WTC11 (cell line): ENCODE measurements at regions not wholly inside any gene's neighbourhood (a gene's known extent, or its start where the extent isn't known, plus 50 kb on each side); places are given as distances from the start of the nearest gene placed in this dataset.

ENCODE experiments used
- ATAC-seq: fragments of 200-7000 bp; cut with Tn5 transposase; 2 replicates; pipeline ENCODE4 v1.10.0; 2021; ENCODE audit warnings: mild to moderate bottlenecking, moderate library complexity
- CTCF ChIA-PET: fragments of 300-600 bp; sonication (Branson Sonifier 250); formaldehyde crosslinking; loops from one replicate; lab custom pipeline; 2021; ENCODE audit warnings: antibody characterized with exemption; lab: Charles Lee
- POLR2A ChIA-PET: fragments of 350-600 bp; sonication (Branson Sonifier 250); formaldehyde crosslinking; loops from one replicate; lab custom pipeline; 2021; ENCODE audit warnings: antibody characterized with exemption; lab: Charles Lee
- DNase-seq: peaks from one replicate; pipeline ENCODE4 v3.0.0; 2021; ENCODE audit warnings: low spot score
- H3K27ac Mint-ChIP-seq: 2 replicates; pipeline ENCODE4 v1.8.0; 2021; ENCODE audit warnings: mixed read lengths
- H3K27me3 Mint-ChIP-seq: 2 replicates; pipeline ENCODE4 v1.8.0; 2021; ENCODE audit warnings: low read depth, mild to moderate bottlenecking, moderate library complexity, mixed read lengths
- H3K36me3 Mint-ChIP-seq: 2 replicates; pipeline ENCODE4 v1.8.0; 2021; ENCODE audit warnings: mixed read lengths
- H3K4me1 Mint-ChIP-seq: 2 replicates; pipeline ENCODE4 v1.8.0; 2022; ENCODE audit warnings: mixed read lengths
- H3K4me3 Mint-ChIP-seq: 2 replicates; pipeline ENCODE4 v1.8.0; 2021; ENCODE audit warnings: mild to moderate bottlenecking, moderate library complexity, mixed read lengths
- H3K9me3 Mint-ChIP-seq: 2 replicates; pipeline ENCODE4 v1.8.0; 2021; ENCODE audit warnings: mixed read lengths
- AR ChIP-seq: fragments of 250-450 bp; sonication (Bioruptor Pico); IDR thresholded peaks from 2 replicates; pipeline ENCODE4 v1.9.0; 2021; ENCODE audit warnings: mild to moderate bottlenecking
- ATF1 ChIP-seq: sonication (generic); formaldehyde crosslinking; IDR thresholded peaks from 2 replicates; pipeline ENCODE4 v1.8.1; 2023; ENCODE audit warnings: mild to moderate bottlenecking, moderate library complexity, missing genetic modification reagents
- ATF6 ChIP-seq: sonication (generic); formaldehyde crosslinking; IDR thresholded peaks from 2 replicates; pipeline ENCODE4 v1.8.1; 2023; ENCODE audit warnings: mild to moderate bottlenecking, missing genetic modification reagents
- CREM ChIP-seq: sonication (generic); formaldehyde crosslinking; IDR thresholded peaks from 2 replicates; pipeline ENCODE4 v1.8.1; 2022; ENCODE audit warnings: mild to moderate bottlenecking, missing genetic modification reagents, moderate library complexity
- ELF4 ChIP-seq: sonication (generic); formaldehyde crosslinking; IDR thresholded peaks from 2 replicates; pipeline ENCODE4 v1.8.1; 2022; ENCODE audit warnings: low read depth, mild to moderate bottlenecking, moderate library complexity, missing genetic modification reagents
- EMX1 ChIP-seq: fragments of 250-450 bp; sonication (Bioruptor Pico); IDR thresholded peaks from 2 replicates; pipeline ENCODE4 v1.8.0; 2021; ENCODE audit warnings: mild to moderate bottlenecking
- ETV6 ChIP-seq: sonication (generic); formaldehyde crosslinking; IDR thresholded peaks from 2 replicates; pipeline ENCODE4 v1.8.1; 2022; ENCODE audit warnings: mild to moderate bottlenecking, missing genetic modification reagents
- FOXJ3 ChIP-seq: sonication (generic); formaldehyde crosslinking; IDR thresholded peaks from 2 replicates; pipeline ENCODE4 v1.9.0; 2021; ENCODE audit warnings: missing genetic modification reagents, mild to moderate bottlenecking, borderline replicate concordance
- IRF2 ChIP-seq: sonication (generic); formaldehyde crosslinking; IDR thresholded peaks from 2 replicates; pipeline ENCODE4 v1.8.0; 2022; ENCODE audit warnings: low read depth, missing genetic modification reagents, borderline replicate concordance
- KAT7 ChIP-seq: sonication (generic); formaldehyde crosslinking; IDR thresholded peaks from 2 replicates; pipeline ENCODE4 v1.8.1; 2023; ENCODE audit warnings: missing genetic modification reagents, mild to moderate bottlenecking, borderline replicate concordance
- NFE2L1 ChIP-seq: sonication (generic); formaldehyde crosslinking; IDR thresholded peaks from 2 replicates; pipeline ENCODE4 v1.8.1; 2023; ENCODE audit warnings: missing genetic modification reagents
- PRRX2 ChIP-seq: fragments of 250-450 bp; sonication (Bioruptor Pico); IDR thresholded peaks from 2 replicates; pipeline ENCODE4 v1.8.0; 2021; ENCODE audit warnings: mild to moderate bottlenecking
- SMAD4 ChIP-seq: sonication (generic); formaldehyde crosslinking; IDR thresholded peaks from 2 replicates; pipeline ENCODE4 v1.8.0; 2022; ENCODE audit warnings: mild to moderate bottlenecking, missing genetic modification reagents
- SP1 ChIP-seq: sonication (generic); formaldehyde crosslinking; conservative IDR thresholded peaks from 2 replicates; pipeline ENCODE4 v1.8.1; 2022; ENCODE audit warnings: missing genetic modification reagents
- TCF7 ChIP-seq: sonication (generic); formaldehyde crosslinking; IDR thresholded peaks from 2 replicates; pipeline ENCODE4 v1.8.0; 2022; ENCODE audit warnings: mild to moderate bottlenecking, low read depth, missing genetic modification reagents, moderate library complexity
- TEAD4 ChIP-seq: sonication (generic); formaldehyde crosslinking; IDR thresholded peaks from 2 replicates; pipeline ENCODE4 v1.8.0; 2022; ENCODE audit warnings: mild to moderate bottlenecking, missing genetic modification reagents
- ZBTB21 ChIP-seq: sonication (generic); formaldehyde crosslinking; IDR thresholded peaks from 2 replicates; pipeline ENCODE4 v1.8.1; 2023; ENCODE audit warnings: mild to moderate bottlenecking, missing genetic modification reagents, borderline replicate concordance
- ZNF317 ChIP-seq: sonication (generic); formaldehyde crosslinking; IDR thresholded peaks from 2 replicates; pipeline ENCODE4 v1.8.1; 2023; ENCODE audit warnings: low read depth, mild to moderate bottlenecking, moderate library complexity, missing genetic modification reagents, borderline replicate concordance
- ZNF532 ChIP-seq: fragments of 250-450 bp; sonication (Bioruptor Pico); IDR thresholded peaks from 2 replicates; pipeline ENCODE4 v1.9.0; 2021; ENCODE audit warnings: mild to moderate bottlenecking, borderline replicate concordance
- TF ChIP-seq, protein P1 (sequence below): sonication (generic); formaldehyde crosslinking; IDR thresholded peaks from 2 replicates; pipeline ENCODE4 v1.8.1; 2022; ENCODE audit warnings: mild to moderate bottlenecking, missing genetic modification reagents, moderate library complexity, borderline replicate concordance
- TF ChIP-seq, protein P2 (sequence below): sonication (generic); formaldehyde crosslinking; conservative IDR thresholded peaks from 2 replicates; pipeline ENCODE4 v1.8.1; 2022; ENCODE audit warnings: mild to moderate bottlenecking, missing genetic modification reagents
- TF ChIP-seq, protein P3 (sequence below): sonication (generic); formaldehyde crosslinking; IDR thresholded peaks from 2 replicates; pipeline ENCODE4 v1.8.0; 2023; ENCODE audit warnings: missing genetic modification reagents, mild to moderate bottlenecking, borderline replicate concordance

- no peak for TF ChIP-seq ATF6
- TF ChIP-seq AR (CRISPR knock-in tag) = no peak
- no peak for TF ChIP-seq ZBTB21 (CRISPR knock-in tag)
- no peak for TF ChIP-seq CREM (CRISPR knock-in tag)
- no peak for TF ChIP-seq KAT7 (CRISPR knock-in tag)
- TF ChIP-seq, protein P1, sequence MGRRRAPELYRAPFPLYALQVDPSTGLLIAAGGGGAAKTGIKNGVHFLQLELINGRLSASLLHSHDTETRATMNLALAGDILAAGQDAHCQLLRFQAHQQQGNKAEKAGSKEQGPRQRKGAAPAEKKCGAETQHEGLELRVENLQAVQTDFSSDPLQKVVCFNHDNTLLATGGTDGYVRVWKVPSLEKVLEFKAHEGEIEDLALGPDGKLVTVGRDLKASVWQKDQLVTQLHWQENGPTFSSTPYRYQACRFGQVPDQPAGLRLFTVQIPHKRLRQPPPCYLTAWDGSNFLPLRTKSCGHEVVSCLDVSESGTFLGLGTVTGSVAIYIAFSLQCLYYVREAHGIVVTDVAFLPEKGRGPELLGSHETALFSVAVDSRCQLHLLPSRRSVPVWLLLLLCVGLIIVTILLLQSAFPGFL (CRISPR knock-in tag) = no peak
- TF ChIP-seq ATF1 (CRISPR knock-in tag) = no peak
- no peak for TF ChIP-seq EMX1 (CRISPR knock-in tag)
- TF ChIP-seq FOXJ3 (CRISPR knock-in tag) = no peak
- TF ChIP-seq IRF2 (CRISPR knock-in tag) = no peak
Measured at GRCh38 chr7:25994433-25994994, 157.5 kb upstream of the NFE2L3 start (continued).

- Mint-ChIP-seq H3K4me3 (no peak overlapping the region), H3K36me3 (no peaks in the 10 kb centered on the region), H3K27me3 (peaks cover 5% of the 10 kb centered on the region; the same call in 1 of the 2 replicates), H3K9me3 (peaks cover 6% of the 10 kb centered on the region; the same call in 1 of the 2 replicates), H3K4me1 (no peaks in the 10 kb centered on the region), H3K27ac (no peak overlapping the region)
- DNase-seq (no peak), ATAC-seq (no peak)
- POLR2A ChIA-PET = no interaction called here
- CTCF ChIA-PET = no interaction called here
- no peak for TF ChIP-seq ZNF317 (CRISPR knock-in tag)
- no peak for TF ChIP-seq SP1 (CRISPR knock-in tag)
- no peak for TF ChIP-seq ELF4
- TF ChIP-seq, protein P2, sequence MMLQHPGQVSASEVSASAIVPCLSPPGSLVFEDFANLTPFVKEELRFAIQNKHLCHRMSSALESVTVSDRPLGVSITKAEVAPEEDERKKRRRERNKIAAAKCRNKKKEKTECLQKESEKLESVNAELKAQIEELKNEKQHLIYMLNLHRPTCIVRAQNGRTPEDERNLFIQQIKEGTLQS = no peak
- TF ChIP-seq ETV6 (CRISPR knock-in tag) = no peak
- TF ChIP-seq TCF7 (CRISPR knock-in tag) = no peak
- TF ChIP-seq NFE2L1 = no peak
- TF ChIP-seq SMAD4 (CRISPR knock-in tag) = no peak
- TF ChIP-seq TEAD4 (CRISPR knock-in tag) = no peak
- TF ChIP-seq ZNF532 (CRISPR knock-in tag) = no peak
- TF ChIP-seq, protein P3, sequence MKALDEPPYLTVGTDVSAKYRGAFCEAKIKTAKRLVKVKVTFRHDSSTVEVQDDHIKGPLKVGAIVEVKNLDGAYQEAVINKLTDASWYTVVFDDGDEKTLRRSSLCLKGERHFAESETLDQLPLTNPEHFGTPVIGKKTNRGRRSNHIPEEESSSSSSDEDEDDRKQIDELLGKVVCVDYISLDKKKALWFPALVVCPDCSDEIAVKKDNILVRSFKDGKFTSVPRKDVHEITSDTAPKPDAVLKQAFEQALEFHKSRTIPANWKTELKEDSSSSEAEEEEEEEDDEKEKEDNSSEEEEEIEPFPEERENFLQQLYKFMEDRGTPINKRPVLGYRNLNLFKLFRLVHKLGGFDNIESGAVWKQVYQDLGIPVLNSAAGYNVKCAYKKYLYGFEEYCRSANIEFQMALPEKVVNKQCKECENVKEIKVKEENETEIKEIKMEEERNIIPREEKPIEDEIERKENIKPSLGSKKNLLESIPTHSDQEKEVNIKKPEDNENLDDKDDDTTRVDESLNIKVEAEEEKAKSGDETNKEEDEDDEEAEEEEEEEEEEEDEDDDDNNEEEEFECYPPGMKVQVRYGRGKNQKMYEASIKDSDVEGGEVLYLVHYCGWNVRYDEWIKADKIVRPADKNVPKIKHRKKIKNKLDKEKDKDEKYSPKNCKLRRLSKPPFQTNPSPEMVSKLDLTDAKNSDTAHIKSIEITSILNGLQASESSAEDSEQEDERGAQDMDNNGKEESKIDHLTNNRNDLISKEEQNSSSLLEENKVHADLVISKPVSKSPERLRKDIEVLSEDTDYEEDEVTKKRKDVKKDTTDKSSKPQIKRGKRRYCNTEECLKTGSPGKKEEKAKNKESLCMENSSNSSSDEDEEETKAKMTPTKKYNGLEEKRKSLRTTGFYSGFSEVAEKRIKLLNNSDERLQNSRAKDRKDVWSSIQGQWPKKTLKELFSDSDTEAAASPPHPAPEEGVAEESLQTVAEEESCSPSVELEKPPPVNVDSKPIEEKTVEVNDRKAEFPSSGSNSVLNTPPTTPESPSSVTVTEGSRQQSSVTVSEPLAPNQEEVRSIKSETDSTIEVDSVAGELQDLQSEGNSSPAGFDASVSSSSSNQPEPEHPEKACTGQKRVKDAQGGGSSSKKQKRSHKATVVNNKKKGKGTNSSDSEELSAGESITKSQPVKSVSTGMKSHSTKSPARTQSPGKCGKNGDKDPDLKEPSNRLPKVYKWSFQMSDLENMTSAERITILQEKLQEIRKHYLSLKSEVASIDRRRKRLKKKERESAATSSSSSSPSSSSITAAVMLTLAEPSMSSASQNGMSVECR (CRISPR knock-in tag) = no peak
- TF ChIP-seq PRRX2 (CRISPR knock-in tag) = no peak
Measured at GRCh38 chr7:25995216-25995615, 156.8 kb upstream of the NFE2L3 start.
